ENCODE measurements at regions not wholly inside any gene's neighbourhood (a gene's known extent, or its start where the extent isn't known, plus 50 kb on each side); places are given as distances from the start of the nearest gene placed in this dataset.

- TF ChIP-seq CTCF (IDR thresholded peaks at IDR 0.05; ENCODE audit: insufficient read depth, low read depth, low read length, missing control alignments), result no peak
- H3K4me3 ChIP-seq (ENCODE audit: low read length), result no peak overlapping the region
- no peak for DNase-seq (ENCODE audit: low read depth)
Observed at GRCh38 chr2:128446874-128447537, 128.3 kb upstream of the HS6ST1 start.

GRCh38 chr2:128447538-128447995 is 128.9 kb upstream of the HS6ST1 start:
- no peak for DNase-seq (ENCODE audit: low read depth)
- TF ChIP-seq CTCF (IDR thresholded peaks at IDR 0.05; ENCODE audit: insufficient read depth, low read depth, low read length, missing control alignments), result no peak
- no peak overlapping the region for H3K4me3 ChIP-seq (ENCODE audit: low read length)

GRCh38 chr2:128448331-128449225 is 129.9 kb upstream of the HS6ST1 start:
- DNase-seq (ENCODE audit: low read depth), result no peak
- H3K4me3 ChIP-seq (ENCODE audit: low read length), result no peak overlapping the region
- TF ChIP-seq CTCF (IDR thresholded peaks at IDR 0.05; ENCODE audit: insufficient read depth, low read depth, low read length, missing control alignments), result no peak

- no peak for DNase-seq (ENCODE audit: low read depth)
- no peak overlapping the region for H3K4me3 ChIP-seq (ENCODE audit: low read length)
- no peak for TF ChIP-seq CTCF (IDR thresholded peaks at IDR 0.05; ENCODE audit: insufficient read depth, low read depth, low read length, missing control alignments)
Observed at GRCh38 chr2:128449226-128450061, 130.8 kb upstream of the HS6ST1 start.

- DNase-seq (ENCODE audit: low read depth), result no peak
- TF ChIP-seq CTCF (IDR thresholded peaks at IDR 0.05; ENCODE audit: insufficient read depth, low read depth, low read length, missing control alignments), result no peak
- no peak overlapping the region for H3K4me3 ChIP-seq (ENCODE audit: low read length)
Observed at GRCh38 chr2:128450211-128451024, 131.8 kb upstream of the HS6ST1 start.

All from epithelial cell of esophagus (primary cell).